IMR-90 (cell line): ENCODE measurements at regions not wholly inside any gene's neighbourhood (a gene's known extent, or its start where the extent isn't known, plus 50 kb on each side); places are given as distances from the start of the nearest gene placed in this dataset.

Source experiments
- CEBPB ChIP-seq: IDR thresholded peaks from 2 replicates; pipeline ENCODE4 v1.6.1; 2012; ENCODE audit warnings: low read depth, low read length, improper control_type of control experiment
- MAZ ChIP-seq: IDR thresholded peaks from 2 replicates; pipeline ENCODE4 v1.6.1; 2012; ENCODE audit warnings: low read depth, mild to moderate bottlenecking, low read length, improper control_type of control experiment, moderate library complexity, borderline replicate concordance
- POLR2A ChIP-seq: IDR thresholded peaks from 2 replicates; pipeline ENCODE4 v1.6.1; 2012; ENCODE audit warnings: mild to moderate bottlenecking, low read depth, low read length
- RAD21 ChIP-seq: IDR thresholded peaks from 2 replicates; pipeline ENCODE4 v1.6.1; 2012; ENCODE audit warnings: low read length, improper control_type of control experiment
- TF ChIP-seq, protein P1 (sequence below): conservative IDR thresholded peaks from 2 replicates; pipeline ENCODE4 v1.5.1; 2012; ENCODE audit warnings: mild to moderate bottlenecking, low read depth, low read length, improper control_type of control experiment

- TF ChIP-seq CEBPB: no peak
- TF ChIP-seq RAD21: no peak
- no peak for TF ChIP-seq POLR2A
- TF ChIP-seq, protein P1, sequence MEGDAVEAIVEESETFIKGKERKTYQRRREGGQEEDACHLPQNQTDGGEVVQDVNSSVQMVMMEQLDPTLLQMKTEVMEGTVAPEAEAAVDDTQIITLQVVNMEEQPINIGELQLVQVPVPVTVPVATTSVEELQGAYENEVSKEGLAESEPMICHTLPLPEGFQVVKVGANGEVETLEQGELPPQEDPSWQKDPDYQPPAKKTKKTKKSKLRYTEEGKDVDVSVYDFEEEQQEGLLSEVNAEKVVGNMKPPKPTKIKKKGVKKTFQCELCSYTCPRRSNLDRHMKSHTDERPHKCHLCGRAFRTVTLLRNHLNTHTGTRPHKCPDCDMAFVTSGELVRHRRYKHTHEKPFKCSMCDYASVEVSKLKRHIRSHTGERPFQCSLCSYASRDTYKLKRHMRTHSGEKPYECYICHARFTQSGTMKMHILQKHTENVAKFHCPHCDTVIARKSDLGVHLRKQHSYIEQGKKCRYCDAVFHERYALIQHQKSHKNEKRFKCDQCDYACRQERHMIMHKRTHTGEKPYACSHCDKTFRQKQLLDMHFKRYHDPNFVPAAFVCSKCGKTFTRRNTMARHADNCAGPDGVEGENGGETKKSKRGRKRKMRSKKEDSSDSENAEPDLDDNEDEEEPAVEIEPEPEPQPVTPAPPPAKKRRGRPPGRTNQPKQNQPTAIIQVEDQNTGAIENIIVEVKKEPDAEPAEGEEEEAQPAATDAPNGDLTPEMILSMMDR: no peak
- TF ChIP-seq MAZ: no peak
Measured at GRCh38 chr18:72152935-72153334, 391.2 kb downstream of the CBLN2 start.
